GM19452 (cell line): ENCODE measurements at regions not wholly inside any gene's neighbourhood (a gene's known extent, or its start where the extent isn't known, plus 50 kb on each side); places are given as distances from the start of the nearest gene placed in this dataset.
"Not testable (repeated sequence)": the region's sequence is repeated elsewhere in the genome, so short reads cannot be mapped to it uniquely, and the experiment has no call there.

Source experiments
- ATAC-seq: cut with Tn5 transposase; IDR thresholded peaks from one replicate; pipeline ENCODE4 v1.9.1; 2021; ENCODE audit not compliant: unreplicated experiment

DNA sequence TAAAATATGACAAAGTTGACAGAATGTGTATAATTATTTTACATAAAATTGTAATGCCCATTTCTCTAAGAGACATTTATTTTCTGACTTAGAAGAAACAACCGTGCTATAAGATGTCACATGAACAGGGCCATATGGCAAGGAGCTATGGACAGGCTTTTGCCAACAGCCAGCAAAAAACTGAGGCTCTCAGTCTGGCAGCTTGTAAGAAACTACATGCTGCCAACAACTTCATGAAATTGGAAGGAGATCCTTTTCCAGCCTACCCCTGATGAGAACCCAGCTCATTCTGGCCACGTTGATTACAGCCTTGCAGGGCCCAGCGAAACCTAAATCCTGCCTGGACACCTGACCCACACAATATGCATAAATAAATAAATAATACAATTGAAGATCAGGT is 250.3 kb upstream of the ARSJ start:
- ATAC-seq: no peak

DNA sequence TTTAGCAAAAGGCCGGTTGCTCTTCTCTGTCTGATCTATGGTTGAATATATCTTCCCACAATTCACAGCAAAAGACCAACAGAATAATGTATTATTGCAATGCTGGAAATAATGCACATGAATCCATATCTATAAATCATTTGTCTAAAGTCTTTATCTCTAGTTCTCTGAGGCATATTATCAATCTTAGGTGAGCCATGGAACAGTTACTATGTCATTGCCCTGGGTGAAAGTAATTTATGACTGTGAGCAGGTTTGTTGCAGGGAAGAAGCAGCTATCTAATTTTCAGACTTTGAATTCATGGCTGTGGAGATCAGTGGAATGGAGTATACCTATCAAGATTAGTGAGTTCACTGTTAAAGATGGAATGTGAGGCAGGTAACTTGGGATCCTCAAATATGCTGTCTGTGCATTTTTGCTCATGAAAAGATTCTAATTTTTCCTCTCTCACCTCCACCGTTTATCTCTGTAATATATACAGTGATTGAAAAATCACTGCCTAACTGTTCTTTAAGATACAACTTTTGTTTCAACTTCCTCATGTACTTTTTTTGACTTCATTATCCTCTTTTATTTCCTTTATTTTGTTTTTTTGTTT is 256.8 kb upstream of the ARSJ start:
- ATAC-seq: no peak

DNA sequence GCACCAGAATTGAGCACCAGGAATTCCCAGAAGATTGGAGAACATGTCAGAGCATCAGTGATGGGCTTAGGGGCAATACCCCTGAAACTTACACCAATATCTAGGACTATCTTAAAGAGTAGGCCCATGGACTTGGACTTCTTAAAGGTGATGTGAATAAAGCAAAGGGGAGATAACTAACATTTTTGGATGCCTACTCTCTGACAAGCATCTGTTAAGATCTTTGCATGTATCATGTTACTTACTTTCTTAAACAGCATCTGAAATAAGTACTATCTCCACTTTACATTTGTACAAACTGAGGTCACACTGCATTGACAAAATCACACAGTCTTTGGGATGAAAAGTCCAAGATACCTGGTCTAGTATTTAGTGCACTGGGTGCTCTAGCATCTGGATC is 258.6 kb upstream of the ARSJ start:
- no peak for ATAC-seq

DNA sequence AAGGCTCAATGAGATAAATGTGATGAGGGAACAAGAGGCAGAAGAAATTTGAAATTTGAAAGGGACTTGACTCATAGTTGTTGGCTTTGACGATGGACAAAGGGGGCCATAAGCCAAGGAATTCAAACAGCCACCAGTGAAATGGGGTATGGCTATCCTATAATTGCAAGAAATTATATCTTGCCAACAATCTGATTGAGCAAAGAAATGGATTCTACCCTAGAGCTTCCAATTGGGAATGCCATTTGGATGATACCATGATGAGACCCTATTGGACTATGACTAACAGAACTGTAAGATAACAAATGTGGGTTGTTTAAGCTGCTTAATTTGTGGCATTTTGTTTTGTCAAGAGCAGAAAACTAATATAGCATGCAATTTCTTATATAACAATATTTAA is 270.1 kb upstream of the ARSJ start:
- ATAC-seq: no peak

DNA sequence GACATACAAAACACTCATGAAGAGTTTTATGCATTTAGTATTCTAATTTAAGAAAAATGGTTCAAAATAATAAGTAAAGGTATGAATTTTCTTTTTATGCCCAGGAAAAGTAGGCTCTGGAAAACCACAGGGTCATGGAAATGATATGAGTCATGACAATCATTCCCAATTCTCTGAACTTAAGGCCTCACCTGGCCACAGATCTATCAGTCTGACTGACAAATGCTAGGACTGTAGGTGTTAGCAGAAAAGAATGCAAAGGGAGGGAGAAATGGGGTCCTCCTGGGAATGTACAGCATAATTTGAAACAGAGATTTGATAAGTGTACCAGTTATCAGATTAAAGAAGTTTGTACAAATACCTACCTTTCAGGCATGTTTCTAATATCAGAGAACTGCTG is 270.5 kb upstream of the ARSJ start:
- ATAC-seq: no peak

DNA sequence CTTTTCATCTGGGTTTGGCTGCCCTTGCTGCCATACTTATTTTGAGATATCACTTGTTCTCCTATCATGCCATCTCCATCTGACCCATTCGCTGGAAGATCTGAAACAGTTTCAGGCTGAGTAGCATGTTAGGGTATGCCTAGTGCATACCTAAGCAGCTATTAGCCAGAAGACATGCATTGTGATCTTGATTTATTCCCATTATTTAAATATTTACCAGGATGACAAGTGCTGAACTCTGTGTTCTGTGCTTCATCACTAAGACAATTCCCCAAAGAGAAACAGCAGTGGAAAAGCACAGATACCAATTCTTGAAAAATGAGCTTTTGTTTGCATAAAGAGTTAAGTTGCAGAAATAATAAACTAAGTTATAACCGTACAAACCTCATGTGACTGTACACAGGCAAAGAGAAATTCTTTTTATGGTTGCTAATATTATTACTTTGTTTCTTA is 271.0 kb upstream of the ARSJ start:
- no peak for ATAC-seq

DNA sequence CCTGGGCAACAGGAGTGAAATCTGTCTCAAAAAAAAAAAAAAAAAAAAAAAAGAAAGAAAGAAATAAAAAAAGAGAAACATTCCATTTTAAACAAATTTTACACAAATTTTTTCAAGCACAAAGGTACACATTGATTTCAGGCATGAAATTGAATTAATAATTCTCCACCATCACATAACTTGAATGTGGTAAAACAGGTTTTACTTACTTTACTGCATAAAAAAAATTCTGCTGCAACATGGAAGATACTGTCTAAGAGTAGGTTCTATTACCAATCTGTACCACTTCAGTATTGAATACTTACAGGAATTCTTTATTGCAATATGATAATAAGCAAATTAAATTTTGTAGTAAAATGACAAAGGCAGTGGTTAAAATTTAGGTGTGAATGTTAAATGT is 271.6 kb upstream of the ARSJ start:
- ATAC-seq: no peak

DNA sequence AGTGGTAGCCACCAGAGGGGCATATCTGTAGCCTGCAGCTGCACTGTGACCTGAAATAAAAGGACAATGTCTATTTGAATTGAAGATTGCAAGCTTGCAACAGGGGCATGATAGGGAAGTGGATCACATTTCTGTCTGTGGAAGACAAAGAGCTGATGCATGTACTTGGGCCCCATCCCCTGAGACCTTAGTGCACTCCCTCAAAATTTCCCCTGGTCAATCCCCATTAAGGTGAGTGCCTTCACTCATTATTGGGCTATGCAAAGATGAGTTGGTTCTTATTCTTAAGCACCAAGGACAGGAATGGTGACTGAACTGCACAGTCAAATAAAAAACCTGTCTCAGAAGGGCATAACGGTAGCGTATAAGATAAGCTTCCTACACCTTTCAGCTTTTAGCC is 273.1 kb upstream of the ARSJ start:
- no peak for ATAC-seq

DNA sequence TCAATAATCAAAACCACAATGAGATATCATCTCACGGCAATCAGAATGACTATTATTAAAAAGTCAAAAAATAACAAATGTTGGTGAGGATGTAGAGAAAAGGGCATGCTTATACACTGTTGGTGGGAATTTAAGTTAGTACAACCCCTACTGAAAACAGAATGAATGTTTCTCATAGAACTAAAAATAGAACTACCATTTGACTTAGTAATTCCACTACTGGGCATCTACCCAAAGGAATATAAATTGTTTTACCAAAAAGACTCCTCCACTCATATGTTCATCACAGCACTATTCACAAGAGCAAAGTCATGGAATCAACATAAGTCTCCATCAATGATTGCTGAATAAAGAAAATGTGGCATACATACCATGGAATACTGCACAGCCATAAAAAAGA is 278.1 kb upstream of the ARSJ start:
- no peak for ATAC-seq

DNA sequence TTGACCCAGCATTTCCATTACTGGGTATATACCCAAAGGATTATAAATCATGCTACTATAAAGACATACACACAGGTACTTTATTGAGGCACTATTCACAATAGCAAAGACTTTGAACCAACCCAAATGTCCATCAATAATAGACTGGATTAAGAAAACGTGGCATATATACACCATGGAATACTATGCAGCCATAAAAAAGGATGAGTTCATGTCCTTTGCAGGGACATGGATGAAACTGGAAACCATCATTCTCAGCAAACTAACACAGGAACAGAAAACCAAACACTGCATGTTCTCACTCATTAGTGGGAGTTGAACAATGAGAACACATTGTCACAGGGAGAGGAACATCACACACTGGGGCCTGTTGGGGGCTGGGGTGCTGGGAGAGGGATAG is 283.0 kb upstream of the ARSJ start:
- not testable (repeated sequence) for ATAC-seq

DNA sequence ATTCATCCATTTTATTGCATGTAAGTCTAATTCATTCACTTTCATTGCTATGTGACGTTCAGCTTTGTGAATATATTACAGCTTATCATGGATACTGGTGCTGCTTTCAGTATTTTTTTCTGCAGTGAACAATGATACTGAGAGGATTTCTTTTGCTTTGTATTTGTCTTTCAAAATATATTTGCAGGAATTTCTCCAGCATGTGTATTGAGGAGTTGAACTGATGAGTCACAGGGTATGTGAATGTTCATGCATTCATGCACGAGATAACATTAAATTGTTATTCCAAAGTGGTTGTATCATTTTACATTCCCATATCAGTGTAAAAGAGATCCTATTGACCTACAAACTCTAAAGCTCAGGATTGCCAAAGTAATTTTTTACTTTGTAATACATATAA is 283.8 kb upstream of the ARSJ start:
- ATAC-seq: no peak

DNA sequence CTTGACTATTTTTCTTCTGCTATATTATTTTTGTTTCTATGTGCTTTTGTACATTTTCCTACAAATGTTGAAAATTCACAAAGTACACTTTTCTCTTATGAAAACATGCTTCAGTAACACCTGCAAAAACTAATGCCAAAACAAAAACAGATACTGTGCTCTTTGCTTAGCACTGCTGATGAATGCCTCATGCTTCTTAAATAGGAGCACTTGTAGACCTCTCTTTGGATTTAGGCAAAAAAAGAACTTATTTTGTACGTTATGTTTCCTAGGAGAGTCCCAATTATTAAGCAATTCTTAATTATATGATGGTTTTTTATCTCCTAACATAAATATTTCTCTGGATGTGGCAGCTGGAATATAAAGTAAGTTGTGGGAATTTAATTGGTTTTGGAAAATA is 285.0 kb upstream of the ARSJ start:
- no peak for ATAC-seq

DNA sequence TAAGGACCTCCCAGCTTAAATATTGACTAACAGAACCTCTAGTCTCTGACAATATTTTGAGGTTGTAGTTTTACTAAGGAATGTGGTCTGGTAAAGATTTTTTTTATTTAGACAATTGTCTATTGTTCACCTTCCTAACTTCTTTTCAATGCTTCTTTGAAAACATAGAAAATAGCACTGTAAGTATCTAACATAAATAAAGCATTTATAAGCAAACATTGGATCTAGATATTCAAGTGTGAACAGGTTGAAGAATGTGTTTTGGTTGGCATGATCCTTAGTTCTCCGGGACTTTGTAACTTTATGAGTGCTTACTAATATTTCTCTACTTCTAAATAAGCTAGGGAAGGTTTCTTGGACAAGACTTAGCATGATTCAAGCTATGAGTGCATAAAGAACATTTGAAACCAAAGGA is 285.4 kb upstream of the ARSJ start:
- ATAC-seq: no peak

DNA sequence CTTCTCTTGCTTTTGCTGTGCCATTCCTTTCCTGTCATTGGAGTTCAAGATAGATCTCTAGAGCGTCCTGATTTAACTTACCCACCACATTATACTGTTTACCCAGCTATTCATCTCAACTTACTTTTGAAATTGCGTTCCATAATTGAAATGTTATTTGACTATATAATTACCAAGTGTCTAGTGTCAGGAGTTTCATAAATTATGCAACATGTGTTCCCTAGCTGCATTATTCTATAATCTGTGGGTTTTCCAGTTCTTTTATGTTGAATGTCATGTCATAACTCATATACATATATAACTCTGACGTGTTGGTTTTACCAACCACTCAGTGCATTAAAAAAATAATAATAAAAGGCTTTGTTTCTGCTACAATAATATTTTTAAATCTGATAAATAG is 285.9 kb upstream of the ARSJ start:
- no peak for ATAC-seq

DNA sequence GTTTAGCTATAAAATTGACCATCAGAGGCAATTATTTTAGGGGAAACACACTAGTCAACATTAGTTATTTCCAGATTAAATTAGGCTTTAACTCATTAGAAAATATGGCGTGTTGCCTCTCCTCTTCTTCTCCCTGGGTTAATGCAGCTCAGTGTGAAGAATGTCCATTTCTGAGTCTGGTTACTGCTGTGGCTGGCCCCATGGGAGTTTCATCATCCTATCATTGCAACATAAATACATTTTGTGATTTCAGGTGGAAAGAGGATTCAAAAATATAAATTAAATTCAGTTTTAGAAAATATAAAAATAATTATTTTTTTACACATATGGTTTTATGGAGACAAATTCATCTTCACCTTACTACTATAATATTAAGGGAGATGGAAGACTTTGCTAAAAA is 288.5 kb upstream of the ARSJ start:
- ATAC-seq: no peak

DNA sequence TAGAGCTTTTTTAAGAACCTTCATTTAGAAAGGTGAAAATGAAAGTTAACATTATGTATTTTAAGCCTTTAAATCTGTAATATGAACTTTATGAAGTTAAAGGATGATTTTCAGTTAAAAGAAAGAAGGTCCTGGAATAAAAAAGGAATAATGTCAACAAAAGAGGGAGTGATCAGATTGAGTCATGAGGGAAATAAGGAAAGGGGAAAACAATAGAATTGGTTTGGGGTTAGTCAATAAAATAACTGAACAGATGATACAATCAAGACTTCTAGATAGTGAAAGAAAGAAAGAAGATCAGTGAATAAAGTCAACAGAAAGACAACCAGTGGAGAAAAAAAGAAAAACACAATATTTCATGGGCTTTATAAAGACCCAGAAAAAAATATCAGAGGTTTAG is 291.6 kb upstream of the ARSJ start:
- no peak for ATAC-seq

DNA sequence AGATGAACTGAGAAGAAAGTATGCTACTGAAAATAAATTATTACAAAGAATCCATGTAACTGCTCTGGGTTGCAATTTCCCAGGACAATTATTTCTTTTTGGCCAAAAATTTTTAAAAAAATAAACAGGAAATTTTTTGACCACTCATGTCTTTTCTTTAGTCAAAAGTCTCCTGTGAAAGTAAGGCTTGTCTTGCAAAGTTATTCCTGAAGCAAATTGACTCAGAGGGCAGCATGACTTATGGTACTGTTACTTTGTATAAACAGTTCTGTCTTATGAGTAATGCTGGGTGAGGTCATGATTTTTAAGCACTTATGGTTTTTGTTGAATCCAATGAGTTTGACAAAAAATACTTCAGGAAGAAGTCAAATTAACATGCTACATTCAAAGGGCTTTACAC is 292.8 kb upstream of the ARSJ start:
- ATAC-seq: no peak

DNA sequence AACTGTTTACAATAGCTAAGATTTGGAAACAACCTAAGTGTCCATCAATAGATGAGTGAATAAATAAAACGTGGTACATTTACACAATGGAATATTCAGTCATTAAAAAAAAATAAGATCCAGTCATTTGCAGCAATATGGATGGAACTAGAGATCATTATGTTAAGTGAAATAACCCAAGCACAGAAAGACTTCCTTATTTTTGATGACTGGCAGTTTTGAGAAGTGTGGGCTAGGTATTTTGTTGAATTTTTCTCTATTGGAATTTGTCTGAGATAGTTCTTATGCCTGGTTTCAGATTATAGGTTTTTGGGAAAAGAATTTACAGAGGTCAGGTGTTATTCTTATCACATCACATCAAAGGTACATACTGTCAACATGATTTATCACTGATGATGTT is 293.8 kb upstream of the ARSJ start:
- no peak for ATAC-seq

DNA sequence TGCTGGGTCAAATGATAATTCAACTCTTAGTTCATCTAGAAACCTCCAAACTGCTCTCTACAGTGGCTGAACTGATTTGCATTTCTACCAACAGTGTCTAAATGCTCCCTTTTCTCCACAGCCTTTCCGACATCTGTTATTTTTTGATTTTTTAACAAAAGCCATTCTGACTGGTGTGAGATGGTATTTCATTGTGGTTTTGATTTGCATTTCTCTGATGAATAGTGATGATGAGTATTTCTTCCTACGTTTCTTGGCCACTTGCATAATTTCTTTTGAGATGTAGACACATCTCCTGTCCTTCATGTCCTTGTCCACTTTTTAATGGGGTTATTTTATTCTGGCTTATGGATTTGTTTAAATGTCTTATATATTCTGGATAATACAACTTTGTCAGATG is 298.2 kb upstream of the ARSJ start:
- no peak for ATAC-seq

DNA sequence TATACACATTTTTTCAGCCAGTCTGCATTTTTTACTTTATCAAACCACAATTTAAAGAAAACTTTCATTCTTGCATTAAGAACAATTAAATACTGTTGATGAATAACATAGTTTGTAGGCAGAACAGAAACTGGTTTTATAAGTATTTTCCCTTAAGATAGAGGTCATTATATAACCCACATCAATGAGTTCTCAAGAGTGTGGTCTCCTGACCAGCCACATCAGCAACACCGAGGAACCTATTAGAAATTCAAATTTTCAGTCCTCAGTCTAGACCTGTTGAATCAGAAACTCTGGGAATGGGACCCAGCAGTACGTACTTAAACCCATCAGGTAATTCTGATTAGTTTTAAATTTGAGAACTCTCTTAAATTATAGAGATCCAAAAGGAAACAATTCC is 299.6 kb upstream of the ARSJ start:
- ATAC-seq: no peak

DNA sequence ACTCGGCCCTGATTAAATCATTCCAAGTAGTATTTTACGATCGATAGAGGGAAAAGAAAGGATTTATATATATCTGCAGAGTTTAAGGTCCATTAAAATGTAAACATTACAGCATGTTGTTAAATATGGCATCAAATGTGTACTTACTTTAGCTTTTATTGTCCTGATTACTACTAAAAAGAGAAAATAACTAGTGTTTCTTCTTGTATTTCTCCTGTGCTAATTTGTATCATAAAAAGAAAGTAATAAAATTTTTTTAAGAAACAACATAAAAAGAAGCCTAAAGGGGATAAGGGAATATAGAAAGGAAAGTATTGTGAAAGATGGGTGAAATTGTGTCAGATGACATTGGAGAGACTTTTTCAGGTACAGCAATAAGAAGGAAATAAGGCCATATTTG is 300.3 kb upstream of the ARSJ start:
- no peak for ATAC-seq

DNA sequence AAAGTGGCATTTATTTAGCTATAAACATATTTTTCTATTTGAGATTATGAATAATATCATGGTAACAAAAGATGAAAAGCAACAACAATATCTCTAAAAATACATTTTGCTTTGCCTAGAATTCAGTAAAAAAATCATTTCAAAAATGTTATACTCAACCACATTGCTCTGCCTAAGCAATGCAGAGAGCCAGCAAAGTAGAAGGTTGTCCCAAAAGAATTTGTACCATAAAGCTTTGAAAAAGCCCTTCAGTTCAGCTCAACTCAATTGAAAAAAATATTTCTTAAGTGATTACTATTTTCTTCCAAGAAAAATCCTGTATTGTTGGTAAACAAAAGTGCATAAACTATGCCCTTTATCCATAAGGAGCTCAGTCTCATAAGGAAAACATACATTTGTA is 301.2 kb upstream of the ARSJ start:
- no peak for ATAC-seq

DNA sequence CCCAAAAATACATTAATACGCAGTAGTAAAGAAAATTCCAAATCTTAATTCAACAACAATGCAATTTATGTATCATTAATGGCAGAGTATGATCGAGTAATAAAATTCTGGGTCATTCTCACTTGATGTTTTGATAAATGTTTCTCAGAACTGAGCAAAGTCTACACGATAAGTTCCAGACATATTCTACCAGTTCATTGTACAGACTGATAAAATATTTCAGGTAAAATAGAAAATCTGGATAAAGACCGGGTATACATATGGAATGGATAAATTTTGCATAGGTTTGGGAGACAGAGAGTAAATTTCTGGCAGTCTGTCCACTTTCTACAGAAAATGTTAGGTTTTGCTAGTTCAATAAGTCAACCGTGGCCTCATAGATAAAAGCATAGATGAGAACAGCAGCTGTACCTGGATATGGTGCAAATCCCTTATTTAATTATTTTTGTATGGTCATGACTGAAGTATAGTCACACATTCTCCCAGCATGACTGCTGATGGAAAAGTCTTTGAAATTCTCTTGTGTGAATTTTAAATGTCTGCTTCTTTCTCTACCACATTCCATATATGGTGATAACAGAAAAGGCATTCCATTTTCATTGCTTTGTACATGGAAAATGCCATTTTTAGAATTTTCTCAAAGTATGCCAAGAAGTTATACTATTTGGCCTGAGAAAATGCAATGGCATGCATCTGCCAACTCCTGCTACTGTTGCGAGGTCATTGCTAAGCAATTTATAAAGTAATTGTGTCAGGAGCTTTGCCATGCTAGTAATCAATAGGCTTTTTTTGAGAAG is 301.9 kb upstream of the ARSJ start:
- no peak for ATAC-seq
